Testis (tissue), 2 donors: ENCODE measurements at regions not wholly inside any gene's neighbourhood (a gene's known extent, or its start where the extent isn't known, plus 50 kb on each side); places are given as distances from the start of the nearest gene placed in this dataset.

Experiments used
- DNase-seq: peaks from one replicate; pipeline ENCODE4 v3.0.0-alpha.2; 2019
- H3K27ac ChIP-seq, 2 donors: fragments of 200-600 bp; sonication (generic); one replicate each; pipeline ENCODE4 v1.5.1; 2019
- H3K27me3 ChIP-seq: fragments of 200-600 bp; sonication (generic); one replicate; pipeline ENCODE4 v1.5.1; 2019
- H3K36me3 ChIP-seq: fragments of 200-600 bp; sonication (generic); one replicate; pipeline ENCODE4 v1.5.1; 2017; ENCODE audit warnings: low read depth; ENCODE audit errors: missing control alignments
- H3K4me1 ChIP-seq: fragments of 200-600 bp; sonication (generic); one replicate; pipeline ENCODE4 v1.5.1; 2019
- H3K4me3 ChIP-seq, 2 donors: fragments of 200-600 bp; sonication (generic); one replicate each; pipeline ENCODE4 v1.5.1; 2017 to 2019
- H3K9me3 ChIP-seq: fragments of 200-600 bp; sonication (generic); one replicate; pipeline ENCODE4 v1.5.1; 2017
- POLR2A ChIP-seq: fragments of 450-650 bp; IDR thresholded peaks from one replicate; pipeline ENCODE4 v1.6.1; 2017; ENCODE audit warnings: antibody characterized with exemption, mild to moderate bottlenecking, moderate library complexity
- WGBS, 2 donors: methylation state at CpG; one replicate each; pipeline ENCODE4 v1.1.5; 2018; 5-methylcytosine and 5-hydroxymethylcytosine counted together
- intact Hi-C: fragments of 100-400 bp; cut with DNase I; formaldehyde crosslinking; loops from one replicate; pipeline ENCODE4 v1.15.1; 2023; ENCODE audit warnings: low total_unique reads
- TF ChIP-seq, protein P1 (sequence below), 3 experiments: fragments of 450-650 bp in 2 of 3; fragments of 200-600 bp in 1 of 3; sonication (generic) in 1 of 3; IDR thresholded peaks; one replicate each; pipeline ENCODE4 v1.5.1; 2016 to 2019; ENCODE audit warnings: antibody characterized with exemption in 3 of 3, mild to moderate bottlenecking in 2 of 3, moderate library complexity in 1 of 3

DNA sequence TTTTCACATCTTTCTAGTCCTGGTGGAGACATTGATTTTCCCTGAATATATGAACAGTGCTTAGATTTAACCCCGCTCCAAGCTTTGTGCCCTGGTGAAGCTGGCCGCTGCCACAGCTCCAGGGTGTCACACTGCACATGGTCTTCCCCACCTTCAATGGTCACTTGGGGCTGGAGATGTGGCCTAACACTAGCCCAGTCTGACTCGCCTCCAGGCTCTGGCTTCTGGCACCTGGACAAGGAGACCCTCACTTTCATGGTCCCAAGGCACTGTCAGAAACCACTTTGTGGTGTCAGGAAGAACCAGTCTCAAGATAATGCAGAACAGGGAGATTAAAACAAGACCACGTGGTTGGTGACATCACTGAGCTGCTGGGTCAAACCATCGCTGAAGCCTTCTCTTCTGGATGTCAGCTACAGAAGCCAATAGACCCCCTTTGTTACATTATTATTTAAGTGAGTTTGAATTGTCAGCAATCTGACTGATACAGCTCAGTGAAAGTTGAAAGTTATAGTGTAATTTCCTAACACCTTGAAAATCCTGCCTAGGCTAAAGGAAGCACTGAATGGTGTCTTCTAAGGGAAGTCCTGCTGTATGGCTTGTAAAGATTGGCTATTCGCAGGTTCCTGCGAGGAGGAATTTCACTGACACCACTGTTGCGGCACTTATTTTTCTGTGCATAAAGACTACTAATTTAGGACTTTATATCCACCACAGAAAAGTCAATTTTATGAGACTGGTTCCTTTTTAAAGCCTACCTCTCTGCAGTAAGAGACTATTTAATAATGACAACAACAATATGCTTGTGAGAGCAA, 55.0 kb upstream of the CTDP1 start:
- no peak for DNase-seq
- Histone ChIP-seq H3K27me3 (no peaks in the 10 kb centered on the region), H3K4me3 (no peak overlapping the region), H3K9me3 (no peaks in the 10 kb centered on the region), H3K36me3 (no peaks in the 10 kb centered on the region), H3K4me1 (no peaks in the 10 kb centered on the region), H3K27ac (no peak overlapping the region)
- WGBS, 2 donors, result 77 to 80% methylated on average over 7 to 8 of the region's 8 CpGs
- intact Hi-C loops, result no loop called here
- no peak for TF ChIP-seq POLR2A
- TF ChIP-seq, protein P1, sequence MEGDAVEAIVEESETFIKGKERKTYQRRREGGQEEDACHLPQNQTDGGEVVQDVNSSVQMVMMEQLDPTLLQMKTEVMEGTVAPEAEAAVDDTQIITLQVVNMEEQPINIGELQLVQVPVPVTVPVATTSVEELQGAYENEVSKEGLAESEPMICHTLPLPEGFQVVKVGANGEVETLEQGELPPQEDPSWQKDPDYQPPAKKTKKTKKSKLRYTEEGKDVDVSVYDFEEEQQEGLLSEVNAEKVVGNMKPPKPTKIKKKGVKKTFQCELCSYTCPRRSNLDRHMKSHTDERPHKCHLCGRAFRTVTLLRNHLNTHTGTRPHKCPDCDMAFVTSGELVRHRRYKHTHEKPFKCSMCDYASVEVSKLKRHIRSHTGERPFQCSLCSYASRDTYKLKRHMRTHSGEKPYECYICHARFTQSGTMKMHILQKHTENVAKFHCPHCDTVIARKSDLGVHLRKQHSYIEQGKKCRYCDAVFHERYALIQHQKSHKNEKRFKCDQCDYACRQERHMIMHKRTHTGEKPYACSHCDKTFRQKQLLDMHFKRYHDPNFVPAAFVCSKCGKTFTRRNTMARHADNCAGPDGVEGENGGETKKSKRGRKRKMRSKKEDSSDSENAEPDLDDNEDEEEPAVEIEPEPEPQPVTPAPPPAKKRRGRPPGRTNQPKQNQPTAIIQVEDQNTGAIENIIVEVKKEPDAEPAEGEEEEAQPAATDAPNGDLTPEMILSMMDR (IDR thresholded peaks at IDR 0.05), result no peak

DNA sequence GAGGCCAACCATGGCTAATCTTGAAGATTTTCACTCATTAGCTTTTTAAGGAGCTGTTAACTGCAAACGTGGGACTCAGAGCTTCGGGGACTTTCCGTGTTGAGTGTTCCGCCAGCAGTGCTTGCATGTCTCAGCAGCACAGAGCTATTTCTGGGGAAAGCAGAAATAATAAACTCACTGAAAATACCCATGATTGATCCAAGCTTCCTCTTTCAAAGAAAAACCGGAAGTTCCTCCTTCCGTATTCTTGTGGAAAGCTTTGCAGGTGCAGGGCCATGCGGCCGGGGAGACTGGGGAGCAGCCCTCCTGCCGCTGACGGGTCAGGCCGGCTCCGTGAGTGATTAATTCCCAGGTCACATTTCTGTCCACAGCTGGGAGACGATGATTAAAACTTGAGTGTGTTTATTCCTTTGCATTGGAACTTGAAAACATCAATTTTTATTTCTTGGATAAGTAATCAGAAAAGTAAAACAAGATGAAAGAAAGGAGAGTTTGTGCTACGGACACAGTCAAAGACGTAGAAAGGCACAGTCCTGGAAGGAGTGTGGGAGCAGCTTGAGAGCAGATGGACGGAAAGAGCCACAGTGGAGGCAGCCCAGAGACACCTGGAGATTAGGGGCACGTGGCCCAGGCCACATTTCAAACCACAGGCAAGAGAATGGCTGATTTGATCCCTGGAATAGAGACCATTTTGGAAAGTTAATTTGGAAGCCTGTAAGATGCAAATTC, 54.2 kb upstream of the CTDP1 start:
- DNase-seq, result no peak
- H3K27ac ChIP-seq, result no peak overlapping the region
- intact Hi-C loops, result no loop called here
- TF ChIP-seq, protein P1 (IDR thresholded peaks at IDR 0.05), result no peak
- TF ChIP-seq POLR2A, result no peak
- H3K27me3 ChIP-seq, result no peaks in the 10 kb centered on the region
- H3K4me1 ChIP-seq, result no peaks in the 10 kb centered on the region
- 56 to 62% methylated on average over 17 of the region's 17 CpGs for WGBS, 2 donors
- H3K36me3 ChIP-seq, result no peaks in the 10 kb centered on the region
- H3K4me3 ChIP-seq, result no peak overlapping the region
- no peaks in the 10 kb centered on the region for H3K9me3 ChIP-seq

DNA sequence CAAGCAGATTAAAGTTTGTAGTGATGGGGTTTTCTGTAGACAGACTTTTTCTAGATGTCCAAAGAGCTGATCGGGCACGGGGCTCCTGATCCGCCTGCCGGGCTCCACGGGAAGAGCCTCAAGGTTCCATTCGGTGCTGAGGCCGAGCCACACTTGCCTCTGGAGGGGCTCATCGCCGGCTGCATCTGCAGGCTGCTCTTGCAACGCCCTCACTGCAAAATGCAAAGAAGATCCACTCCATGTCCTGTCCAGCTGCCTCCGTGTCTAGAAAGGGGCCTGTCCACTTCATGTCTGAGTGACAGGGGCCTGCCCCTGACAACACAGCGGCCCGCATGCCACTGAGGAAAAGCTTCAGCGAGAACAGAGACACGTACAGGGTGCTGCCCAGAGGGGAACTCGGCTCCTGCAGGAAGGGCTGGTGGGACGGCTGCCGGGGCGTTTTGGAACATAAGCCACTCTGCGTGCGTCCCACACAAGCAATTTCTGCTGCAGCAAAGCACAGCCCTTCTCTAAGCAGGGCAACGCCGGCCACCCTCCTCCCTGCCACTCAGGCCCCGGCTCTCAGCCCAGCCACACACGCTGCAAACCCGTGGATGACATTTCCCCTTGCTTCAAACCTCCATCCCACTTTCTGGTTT, 53.6 kb upstream of the CTDP1 start:
- no peaks in the 10 kb centered on the region for H3K27me3 ChIP-seq
- H3K36me3 ChIP-seq, result no peaks in the 10 kb centered on the region

DNA sequence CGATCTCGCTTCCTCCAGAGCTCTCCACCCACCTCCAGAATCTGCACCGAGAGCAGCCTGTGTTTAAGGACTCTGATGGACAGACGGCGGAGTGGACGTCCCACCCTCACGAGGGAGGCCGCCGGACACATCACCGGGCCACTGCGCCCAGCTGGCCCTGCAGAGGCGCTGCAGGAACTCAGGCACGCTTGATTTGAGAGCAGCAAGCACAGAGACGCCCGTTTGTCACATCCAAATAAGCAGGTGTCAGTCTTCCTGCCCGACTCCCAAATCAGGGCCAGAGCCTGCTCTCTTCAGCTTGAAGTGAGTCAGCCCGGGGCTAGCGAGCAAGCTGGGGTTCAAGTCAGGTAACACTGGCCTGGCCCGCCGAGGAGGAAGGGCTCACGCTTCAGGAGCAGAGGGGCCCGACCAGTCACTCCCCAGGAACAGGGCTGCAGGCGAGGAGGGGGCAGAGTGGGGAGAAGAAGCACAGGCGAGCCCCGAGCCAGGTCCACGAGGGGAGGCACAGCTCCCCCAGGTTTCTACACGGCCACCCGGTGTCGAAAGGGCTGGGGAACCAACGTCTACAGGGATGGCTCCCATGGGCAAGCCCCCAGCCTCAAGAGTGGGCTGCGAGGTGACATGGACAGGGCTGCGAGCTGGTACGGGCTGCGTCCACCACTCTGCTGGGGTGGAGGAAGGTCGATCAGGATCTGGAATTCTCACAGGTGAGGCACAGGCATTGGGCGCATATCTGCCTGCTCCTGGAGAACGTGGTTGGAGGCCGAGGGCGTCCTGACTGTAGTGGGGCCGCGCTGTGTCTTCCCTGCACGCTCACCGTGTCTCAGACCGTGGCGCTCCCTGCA, 52.5 kb upstream of the CTDP1 start:
- intact Hi-C loops, result no loop called here
- no peaks in the 10 kb centered on the region for H3K36me3 ChIP-seq
- no peaks in the 10 kb centered on the region for H3K27me3 ChIP-seq
- TF ChIP-seq POLR2A, result no peak
- TF ChIP-seq, protein P1 (IDR thresholded peaks at IDR 0.05), result no peak
- no peaks in the 10 kb centered on the region for H3K9me3 ChIP-seq
- no peak for DNase-seq
- H3K27ac ChIP-seq, result no peak overlapping the region
- no peaks in the 10 kb centered on the region for H3K4me1 ChIP-seq
- H3K4me3 ChIP-seq, result no peak overlapping the region
- WGBS, 2 donors, result 89 to 93% methylated on average over 40 to 45 of the region's 45 CpGs

More for the DNA sequence above, 53.6 kb upstream of the CTDP1 start:
- intact Hi-C loops, result no loop called here
- Histone ChIP-seq H3K4me3 (no peak overlapping the region), H3K27ac (no peak overlapping the region), H3K9me3 (no peaks in the 10 kb centered on the region), H3K4me1 (no peaks in the 10 kb centered on the region)
- 70 to 88% methylated on average over 7 to 26 of the region's 26 CpGs for WGBS, 2 donors
- TF ChIP-seq, protein P1 (IDR thresholded peaks at IDR 0.05), result no peak
- no peak for TF ChIP-seq POLR2A
- no peak for DNase-seq
